ENCODE measurements at regions not wholly inside any gene's neighbourhood (a gene's known extent, or its start where the extent isn't known, plus 50 kb on each side); places are given as distances from the start of the nearest gene placed in this dataset.

DNA sequence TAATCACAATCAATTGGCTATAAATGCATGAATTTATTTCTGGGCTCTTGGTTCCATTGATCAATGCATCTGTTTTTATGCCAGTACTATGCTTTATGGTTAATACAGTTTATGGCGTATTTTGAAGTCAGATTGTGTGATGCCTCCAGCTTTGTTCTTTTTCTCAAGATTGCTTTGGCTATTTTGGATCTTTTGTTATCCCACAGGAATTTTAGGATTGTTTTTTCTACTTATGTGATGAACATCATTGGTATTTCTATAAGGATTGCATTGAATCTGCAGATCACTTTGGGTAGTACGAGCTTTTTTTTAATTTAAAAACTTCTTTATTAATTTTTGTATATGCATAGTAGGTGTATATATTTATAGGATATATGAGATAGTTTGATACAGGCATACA, 338.7 kb upstream of the IGFBP7 start:
- TF ChIP-seq POLR2A (IDR thresholded peaks at IDR 0.05) (no peak), CTCF (IDR thresholded peaks at IDR 0.05) (no peak)

Data from heart left ventricle (tissue), 13 donors.